Activated CD4-positive, alpha-beta T cell treated with anti-CD3 and anti-CD28 coated beads, Interleukin-2, amount 50 U/mL, for 16 hours (primary cell): ENCODE measurements at regions not wholly inside any gene's neighbourhood (a gene's known extent, or its start where the extent isn't known, plus 50 kb on each side); places are given as distances from the start of the nearest gene placed in this dataset.
"Not testable (repeated sequence)": the region's sequence is repeated elsewhere in the genome, so short reads cannot be mapped to it uniquely, and the experiment has no call there.

Experiments used
- DNase-seq: peaks from one replicate; pipeline ENCODE4 v3.0.0-alpha.2; 2020

GRCh38 chr19:23597661-23598060 lies 89.4 kb downstream of the ZNF675 start:
- DNase-seq = no peak

- DNase-seq = no peak
These were observed 90.1 kb downstream of the ZNF675 start for GRCh38 chr19:23596872-23597271.

- not testable (repeated sequence) for DNase-seq
These were observed 92.7 kb downstream of the ZNF675 start for GRCh38 chr19:23594311-23594710.

DNA sequence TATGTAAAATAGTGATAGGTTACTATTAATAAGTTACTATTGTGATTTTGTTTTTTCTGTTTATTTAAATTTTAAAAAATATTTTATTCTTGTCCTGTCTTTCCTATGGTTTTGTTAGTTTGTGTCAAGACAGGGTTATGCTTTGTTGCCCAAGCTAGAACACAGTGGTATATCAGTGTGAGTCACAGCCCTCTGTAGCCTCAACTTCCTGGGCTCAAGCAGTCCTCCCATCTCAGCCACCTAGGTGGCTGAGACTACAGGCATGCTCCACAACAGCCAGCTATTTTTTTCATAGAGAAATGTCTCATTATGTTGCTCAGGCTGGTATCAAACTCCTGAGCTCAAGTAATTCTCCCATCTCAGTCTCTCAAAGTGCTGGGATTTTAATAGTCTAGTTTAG lies 99.5 kb downstream of the ZNF675 start:
- no peak for DNase-seq

DNA sequence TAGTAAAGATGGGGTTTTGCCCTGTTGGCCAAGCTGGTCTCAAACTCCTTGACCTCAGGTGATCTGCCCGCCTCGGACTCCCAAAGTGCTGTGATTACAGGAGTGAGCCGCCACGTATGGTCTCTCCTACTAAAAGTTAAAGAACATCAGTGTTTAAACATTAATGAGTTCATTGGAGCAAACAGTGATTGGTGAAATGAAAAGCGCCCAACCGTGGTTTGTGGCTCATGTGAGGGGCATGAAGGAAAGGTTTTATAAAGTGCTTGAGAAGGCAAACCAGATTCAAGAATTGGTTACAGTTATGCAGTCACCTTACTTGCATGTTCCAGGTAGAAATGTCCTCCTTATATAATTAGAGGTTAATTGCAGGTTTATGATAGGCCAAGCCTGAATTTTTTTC lies 109.5 kb downstream of the ZNF675 start:
- DNase-seq = no peak

DNA sequence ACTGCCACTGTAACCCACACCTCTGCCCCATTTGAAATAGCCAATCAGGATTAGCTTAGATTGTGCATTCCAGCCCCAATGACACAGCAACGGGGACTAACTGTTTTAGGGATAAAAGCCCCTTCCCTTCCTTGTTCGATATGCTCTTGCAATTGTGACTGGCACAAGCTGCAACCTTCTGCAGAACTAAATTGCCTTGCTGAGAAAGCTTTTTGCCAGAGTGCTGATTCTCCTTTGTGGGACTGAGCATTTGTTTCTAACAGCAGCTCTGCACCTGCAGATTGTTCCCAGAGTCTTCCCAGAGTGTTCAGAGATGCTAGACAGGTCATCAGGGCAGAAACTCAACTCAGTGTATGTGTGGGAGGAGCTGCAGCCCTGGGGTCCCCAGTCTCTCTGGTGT lies 115.8 kb downstream of the ZNF675 start:
- no peak for DNase-seq

DNA sequence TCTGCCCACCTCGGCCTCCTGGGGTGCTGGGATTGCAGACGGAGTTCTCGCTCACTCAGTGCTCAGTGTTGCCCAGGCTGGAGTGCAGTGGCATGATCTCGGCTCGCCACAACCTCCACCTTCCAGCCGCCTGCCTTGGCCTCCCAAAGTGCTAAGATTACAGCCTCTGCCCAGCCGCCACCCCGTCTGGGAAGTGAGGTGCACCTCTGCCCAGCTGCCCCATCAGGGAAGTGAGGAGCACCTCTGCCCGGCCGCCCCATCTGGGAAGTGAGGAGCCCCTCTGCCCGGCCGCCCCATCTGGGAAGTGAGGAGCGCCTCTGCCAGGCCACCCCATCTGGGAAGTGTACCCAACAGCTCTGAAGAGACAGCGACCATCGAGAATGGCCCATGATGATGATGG lies 118.9 kb downstream of the ZNF675 start:
- not testable (repeated sequence) for DNase-seq

GRCh38 chr19:23565256-23565655 lies 121.8 kb downstream of the ZNF675 start:
- DNase-seq = no peak

DNA sequence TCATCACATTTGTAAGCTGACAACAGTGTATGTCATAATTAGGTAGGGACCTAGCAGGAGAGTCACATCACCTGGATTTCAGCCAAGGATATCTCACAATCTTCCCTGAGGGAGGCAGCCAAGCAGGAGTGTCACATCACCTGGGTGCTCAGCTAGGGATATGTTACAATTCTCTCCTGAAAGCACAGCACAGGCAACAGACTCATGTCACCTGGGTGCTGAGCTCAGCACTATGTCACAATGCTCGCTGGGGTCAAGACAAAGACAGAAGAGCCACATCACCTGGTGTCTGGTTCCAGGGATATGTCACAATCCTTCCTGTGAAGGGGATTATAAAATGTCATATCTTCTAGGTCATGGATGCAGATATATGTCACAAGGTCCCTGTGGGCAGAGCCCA lies 123.7 kb downstream of the ZNF675 start:
- DNase-seq = no peak

DNA sequence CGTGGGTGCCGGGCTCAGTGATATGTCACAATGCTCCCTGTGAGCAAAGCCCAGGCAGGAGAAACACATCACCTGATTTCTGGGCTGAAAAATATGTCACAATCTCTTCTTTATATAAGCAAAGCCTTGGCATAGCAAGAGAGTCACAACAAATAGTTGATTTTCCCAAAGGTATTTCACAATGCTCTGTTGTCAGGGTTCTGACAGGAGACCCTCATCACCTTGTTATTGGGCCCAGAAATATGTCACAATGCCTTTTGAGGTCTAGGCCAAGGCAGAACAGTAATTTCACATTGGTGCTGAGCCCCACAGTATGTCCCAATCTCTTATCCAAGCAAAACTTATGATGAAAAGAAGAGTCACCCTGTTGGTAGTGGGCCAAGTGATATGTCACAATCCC lies 125.7 kb downstream of the ZNF675 start:
- no peak for DNase-seq

GRCh38 chr19:23560051-23560450 lies 127.0 kb downstream of the ZNF675 start:
- no peak for DNase-seq

DNA sequence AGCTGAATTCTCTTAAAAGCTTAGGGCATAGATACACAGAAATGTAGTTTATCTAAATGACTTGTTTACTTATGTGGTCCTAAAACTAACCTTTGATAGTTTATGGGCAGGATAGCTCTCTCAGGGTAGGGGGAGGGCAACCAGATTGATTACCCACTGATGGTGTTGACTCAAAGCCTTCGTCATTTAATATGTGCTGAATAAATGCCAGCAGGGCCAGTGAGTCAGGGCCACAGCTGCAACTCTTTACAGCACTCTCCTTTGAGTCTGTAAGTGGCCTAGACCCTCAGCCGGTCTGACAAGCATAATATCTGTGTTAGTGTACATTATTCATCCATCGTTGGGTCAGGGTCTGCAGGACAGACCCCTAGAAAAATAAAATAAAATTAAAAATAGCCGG lies 128.5 kb downstream of the ZNF675 start:
- DNase-seq = no peak

- no peak for DNase-seq
These were observed 129.6 kb downstream of the ZNF675 start for GRCh38 chr19:23557381-23557780.

GRCh38 chr19:23554548-23554947 lies 132.5 kb downstream of the ZNF675 start:
- no peak for DNase-seq

DNA sequence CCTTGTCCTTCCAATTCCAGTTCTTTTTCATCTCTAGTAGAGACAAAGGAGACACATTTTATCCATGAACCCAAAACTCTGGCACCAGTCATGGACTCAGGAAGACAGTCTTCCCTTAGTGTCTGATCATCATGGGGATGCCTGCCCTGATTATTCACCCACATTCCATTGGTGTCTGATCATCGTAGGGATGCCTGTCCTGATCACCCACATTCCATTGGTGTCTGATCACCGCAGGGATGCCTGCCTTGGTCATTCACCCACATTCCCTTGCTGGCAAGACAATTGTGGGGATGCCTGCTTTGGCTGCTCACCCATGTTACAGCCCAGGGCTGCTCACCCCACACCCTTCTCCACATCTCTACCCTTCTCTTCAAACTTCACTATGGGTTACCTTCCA lies 136.9 kb downstream of the ZNF675 start:
- DNase-seq = not testable (repeated sequence)

DNA sequence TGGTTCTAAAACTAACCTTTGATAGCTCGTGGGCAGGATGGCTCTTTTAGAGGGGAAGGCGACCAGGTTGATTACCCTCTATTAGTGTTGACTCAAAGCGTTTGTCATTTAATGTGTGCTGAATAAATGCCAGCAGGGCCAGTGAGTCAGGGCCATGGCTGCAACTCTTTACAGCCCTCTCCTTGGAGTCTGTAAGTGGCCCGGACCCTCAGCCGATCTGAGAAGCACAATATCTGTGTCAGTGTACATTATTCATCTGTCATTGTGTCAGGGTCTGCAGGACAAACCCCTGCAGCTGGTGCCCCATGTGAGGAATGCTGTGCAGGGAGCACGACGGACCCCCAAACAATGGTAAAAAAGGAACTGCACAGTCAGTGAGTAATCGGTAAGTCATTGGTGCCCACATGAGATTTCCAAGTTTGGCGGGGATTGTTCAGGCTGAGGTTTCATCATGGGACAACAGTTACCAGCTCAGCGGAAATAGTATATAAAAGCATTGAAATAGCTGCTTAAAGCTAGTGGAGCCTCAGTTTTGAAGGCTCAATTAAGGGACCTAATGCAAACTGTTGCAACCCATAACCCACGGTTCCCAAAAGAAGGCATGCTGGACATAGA lies 139.1 kb downstream of the ZNF675 start:
- DNase-seq = no peak

DNA sequence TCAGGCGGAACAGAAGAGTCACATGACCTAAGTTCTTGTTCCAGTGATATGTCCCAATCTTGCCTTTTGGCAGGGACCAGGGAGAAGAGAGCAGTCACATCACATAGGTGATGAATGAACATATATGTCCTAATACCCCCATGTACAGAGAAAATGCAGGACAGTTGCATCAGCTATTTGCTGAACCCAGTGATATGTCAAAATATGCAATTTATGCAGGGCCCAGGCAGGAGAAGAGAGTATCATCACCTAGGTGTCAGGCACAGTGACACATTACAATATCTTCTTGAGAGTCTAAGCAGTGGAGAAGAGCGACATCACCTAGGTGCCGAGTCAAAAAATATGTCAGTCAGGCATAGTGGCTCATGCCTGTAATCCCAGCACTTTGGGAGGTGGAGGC lies 139.9 kb downstream of the ZNF675 start:
- DNase-seq = no peak

DNA sequence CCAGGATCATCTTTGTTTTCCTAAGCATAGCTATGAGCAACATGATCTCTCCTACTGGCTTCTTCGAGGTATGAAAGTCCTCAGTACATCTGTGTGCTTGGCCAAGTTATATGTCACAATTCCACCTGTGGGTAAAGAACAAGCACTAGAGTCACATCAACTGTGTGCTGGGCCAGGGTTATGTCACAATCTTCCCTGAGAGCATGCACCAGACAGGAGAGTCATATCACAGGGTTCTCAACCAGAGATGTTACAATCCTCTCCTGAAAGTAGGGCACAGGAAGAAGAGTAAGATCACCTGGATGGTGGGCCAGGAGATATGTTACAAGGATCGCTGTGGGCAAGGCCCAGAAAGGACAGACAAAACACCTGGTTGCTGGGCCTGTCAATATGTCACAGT lies 143.7 kb downstream of the ZNF675 start:
- no peak for DNase-seq

DNA sequence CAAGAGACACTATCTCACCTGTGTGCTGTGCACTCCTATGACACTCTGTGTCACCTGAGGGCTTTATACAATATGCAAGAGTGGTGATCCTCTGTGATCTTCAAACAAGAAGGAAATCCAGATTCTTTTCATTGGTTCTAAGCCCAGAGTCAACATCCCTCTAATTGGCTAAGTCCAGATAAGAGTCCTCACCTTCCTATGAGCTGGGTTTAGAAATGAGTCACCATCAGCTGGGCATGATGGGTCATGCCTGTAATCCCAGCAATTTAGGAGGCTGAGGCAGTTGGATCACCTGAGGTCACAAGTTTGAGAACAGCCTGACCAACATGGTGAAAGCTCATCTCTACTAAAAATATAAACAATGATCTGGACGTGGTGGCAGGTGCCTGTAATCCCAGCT lies 144.4 kb downstream of the ZNF675 start:
- DNase-seq = no peak

DNA sequence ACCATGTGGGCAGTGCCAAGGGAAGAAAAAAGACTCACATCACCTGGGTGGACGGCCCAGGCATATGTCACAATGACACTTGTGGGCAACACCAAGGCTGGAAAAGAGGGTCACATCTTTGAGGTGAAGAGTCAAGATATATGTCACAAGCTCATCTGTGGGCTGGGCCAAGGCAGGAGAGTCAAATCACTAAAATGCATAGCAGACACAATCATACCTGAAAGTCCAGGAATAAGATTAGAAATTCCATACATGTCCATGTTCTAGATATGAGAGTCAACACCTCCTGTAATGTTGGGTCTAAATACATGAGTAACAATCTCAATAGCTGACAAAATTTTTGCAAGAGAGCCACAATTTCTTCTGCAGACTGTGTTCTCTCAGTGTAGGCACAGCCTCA lies 145.0 kb downstream of the ZNF675 start:
- no peak for DNase-seq

DNA sequence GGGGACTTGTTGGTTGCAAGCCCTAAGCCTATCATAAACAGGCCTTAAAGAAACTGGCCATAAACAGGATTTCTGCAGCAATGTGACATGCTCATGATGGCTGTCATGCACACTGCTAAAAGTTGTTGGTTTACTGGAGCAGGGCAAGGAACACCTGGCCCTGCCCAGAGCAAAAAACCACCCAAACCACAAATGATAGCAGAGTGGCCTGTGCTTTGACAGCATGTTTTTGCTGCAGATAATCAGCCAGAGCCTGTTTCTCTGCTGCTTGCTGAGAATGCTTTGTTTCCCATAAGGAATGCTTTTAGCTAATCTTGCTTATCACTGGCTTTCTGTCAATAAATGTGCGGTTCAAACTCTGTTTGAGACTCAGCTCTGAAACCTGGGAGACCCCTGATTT lies 144.9 kb upstream of the ZNF91 start:
- not testable (repeated sequence) for DNase-seq

DNA sequence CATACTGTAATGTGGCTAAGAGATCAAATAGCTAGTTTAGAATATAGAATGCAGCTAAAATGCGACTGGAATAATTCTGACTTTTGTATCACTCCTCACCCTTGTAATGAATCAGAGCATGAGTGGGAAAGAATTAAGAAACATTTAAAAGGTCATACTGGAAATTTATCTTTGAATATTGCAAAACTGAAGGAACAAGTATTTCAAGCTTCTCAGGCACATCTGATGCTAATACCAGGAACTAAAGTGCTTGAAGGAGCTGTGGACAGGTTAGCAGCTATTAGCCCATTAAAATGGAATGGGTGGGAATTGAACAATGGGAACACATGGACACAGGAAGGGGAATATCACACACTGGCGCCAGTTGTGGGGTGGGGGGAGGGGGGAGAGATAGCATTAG lies 144.2 kb upstream of the ZNF91 start:
- DNase-seq = no peak

DNA sequence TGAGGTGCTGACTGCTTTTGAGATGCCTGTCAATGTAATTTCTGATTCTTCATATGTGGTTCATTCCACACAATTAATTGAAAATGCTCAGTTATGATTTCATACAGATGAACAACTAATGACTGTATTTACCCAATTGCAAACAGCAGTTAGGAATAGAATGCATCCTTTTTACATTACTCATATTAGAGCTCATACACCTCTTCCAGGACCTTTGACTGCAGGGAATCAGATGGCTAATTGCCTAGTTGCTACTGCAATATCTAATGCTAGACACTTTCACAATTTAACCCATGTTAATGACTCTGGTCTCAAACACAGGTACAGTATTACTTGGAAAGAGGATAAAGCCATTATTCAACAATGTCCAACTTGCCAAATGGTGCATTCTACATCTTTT lies 141.9 kb upstream of the ZNF91 start:
- DNase-seq = not testable (repeated sequence)

DNA sequence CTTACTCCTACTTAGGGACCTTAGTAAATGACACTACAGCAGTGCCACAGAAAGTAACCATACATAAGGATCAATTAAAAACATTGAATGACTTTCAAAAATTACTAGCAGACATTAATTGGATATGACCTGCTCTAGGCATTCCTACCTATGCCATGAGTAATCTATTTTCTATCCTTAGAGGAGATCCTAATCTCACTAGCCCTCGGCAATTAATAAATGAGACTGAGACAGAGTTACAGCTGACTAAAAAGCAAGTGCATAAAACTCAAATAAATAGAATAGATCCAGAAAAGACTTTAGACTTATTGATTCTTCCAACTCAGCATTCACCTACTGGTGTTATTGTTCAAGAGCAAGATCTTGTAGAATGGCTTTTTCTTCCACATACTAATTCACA lies 141.1 kb upstream of the ZNF91 start:
- DNase-seq = not testable (repeated sequence)

DNA sequence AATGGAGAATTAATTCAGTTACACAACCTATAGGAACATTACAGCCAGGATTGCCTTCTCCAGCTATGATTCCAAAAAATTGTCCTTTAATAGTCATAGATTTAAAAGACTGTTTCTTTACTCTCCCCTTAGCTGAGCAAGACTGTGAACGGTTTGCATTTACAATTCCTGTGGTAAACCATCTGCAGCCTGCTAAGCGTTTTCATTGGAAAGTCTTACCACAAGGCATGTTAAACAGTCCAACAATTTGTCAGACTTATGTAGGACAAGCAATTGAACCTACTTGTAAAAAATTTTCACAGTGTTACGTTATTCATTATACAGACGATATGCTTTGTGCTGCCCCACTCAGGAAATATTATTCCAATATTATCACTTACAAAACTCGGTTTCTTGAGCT lies 140.6 kb upstream of the ZNF91 start:
- not testable (repeated sequence) for DNase-seq

GRCh38 chr19:23533441-23533840 lies 138.2 kb upstream of the ZNF91 start:
- not testable (repeated sequence) for DNase-seq
